Neutrophil (primary cell): ENCODE measurements at regions not wholly inside any gene's neighbourhood (a gene's known extent, or its start where the extent isn't known, plus 50 kb on each side); places are given as distances from the start of the nearest gene placed in this dataset.

Source experiments
- H3K27ac ChIP-seq: fragments of 200-600 bp; sonication (generic); 2 replicates; pipeline ENCODE4 v1.5.1; 2016; ENCODE audit warnings: mild to moderate bottlenecking, moderate library complexity
- H3K27me3 ChIP-seq: fragments of 200-600 bp; sonication (generic); 2 replicates; pipeline ENCODE4 v1.6.0; 2016; ENCODE audit warnings: mild to moderate bottlenecking
- H3K36me3 ChIP-seq: fragments of 200-600 bp; sonication (generic); 2 replicates; pipeline ENCODE4 v1.5.1; 2017
- H3K4me1 ChIP-seq, 2 experiments: fragments of 200-600 bp in 1 of 2; sonication (generic) in 1 of 2; 1 replicate in 1 of 2; 2 replicates in 1 of 2; pipeline versions ENCODE4 v1.5.1 to v1.6.1; 2013 to 2016; ENCODE audit warnings: low read depth in 1 of 2, low read length in 1 of 2, mild to moderate bottlenecking in 1 of 2, moderate library complexity in 1 of 2; ENCODE audit not compliant: control insufficient read depth in 1 of 2, insufficient read depth in 1 of 2
- H3K4me3 ChIP-seq, 2 experiments: fragments of 200-600 bp in 1 of 2; sonication (generic) in 1 of 2; 1 replicate in 1 of 2; 2 replicates in 1 of 2; pipeline ENCODE4 v1.5.1; 2013 to 2016; ENCODE audit warnings: low read depth in 1 of 2, low read length in 1 of 2, mild to moderate bottlenecking in 1 of 2, moderate library complexity in 1 of 2
- H3K9me3 ChIP-seq: fragments of 200-600 bp; sonication (generic); 2 replicates; pipeline ENCODE4 v1.5.1; 2016
- TF ChIP-seq, protein P1 (sequence below): fragments of 200-600 bp; sonication (generic); IDR thresholded peaks from 2 replicates; pipeline ENCODE4 v1.5.1; 2016; ENCODE audit warnings: antibody characterized with exemption

DNA sequence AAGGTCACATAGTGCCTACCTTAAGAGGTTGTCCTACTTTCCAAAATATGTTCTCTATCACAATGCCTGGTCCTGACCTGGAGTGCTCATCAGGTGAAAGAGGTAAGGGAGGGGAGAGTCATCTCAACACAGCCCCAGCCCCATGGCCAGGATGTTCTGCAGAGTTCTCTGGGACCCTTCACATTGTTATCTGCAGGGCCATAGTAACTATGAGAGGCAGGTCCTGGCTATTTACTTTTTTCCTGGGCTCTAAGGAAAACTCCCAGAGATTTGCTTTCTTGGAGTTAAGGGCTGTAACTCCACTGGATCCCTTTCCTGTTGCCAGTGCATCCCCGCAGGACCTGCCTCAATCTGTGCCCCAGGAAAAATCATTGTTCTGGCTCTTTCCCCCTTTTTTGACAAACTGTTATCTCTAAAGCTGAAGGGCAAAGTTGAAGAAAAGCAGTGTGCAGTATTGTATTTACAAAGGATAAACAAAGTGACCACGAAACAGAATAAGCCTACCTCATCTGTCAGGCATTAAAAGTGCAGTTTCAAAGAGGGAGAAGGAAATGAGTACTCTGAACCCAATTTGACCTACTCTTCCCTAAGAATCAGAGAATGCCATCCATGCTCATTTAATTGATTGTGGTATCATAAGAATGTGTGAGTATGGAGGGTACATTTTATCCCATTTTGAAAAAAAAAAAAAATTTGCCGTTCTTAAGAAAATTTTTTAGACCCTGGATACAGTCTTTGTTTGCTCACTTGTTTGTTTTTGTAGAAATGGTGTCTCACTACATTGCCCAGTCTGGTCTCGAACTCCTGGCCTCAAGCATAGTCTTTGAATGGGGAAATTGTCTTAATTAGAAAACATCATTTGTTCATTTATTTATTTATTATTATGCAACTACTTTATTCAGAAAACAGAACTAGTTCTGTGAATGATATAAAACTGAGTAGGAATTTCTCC is 149.6 kb downstream of the RHOU start:
- H3K27ac ChIP-seq, result no peak overlapping the region
- no peaks in the 10 kb centered on the region for H3K4me1 ChIP-seq
- H3K27me3 ChIP-seq, result no peaks in the 10 kb centered on the region
- H3K36me3 ChIP-seq, result no peaks in the 10 kb centered on the region
- TF ChIP-seq, protein P1, sequence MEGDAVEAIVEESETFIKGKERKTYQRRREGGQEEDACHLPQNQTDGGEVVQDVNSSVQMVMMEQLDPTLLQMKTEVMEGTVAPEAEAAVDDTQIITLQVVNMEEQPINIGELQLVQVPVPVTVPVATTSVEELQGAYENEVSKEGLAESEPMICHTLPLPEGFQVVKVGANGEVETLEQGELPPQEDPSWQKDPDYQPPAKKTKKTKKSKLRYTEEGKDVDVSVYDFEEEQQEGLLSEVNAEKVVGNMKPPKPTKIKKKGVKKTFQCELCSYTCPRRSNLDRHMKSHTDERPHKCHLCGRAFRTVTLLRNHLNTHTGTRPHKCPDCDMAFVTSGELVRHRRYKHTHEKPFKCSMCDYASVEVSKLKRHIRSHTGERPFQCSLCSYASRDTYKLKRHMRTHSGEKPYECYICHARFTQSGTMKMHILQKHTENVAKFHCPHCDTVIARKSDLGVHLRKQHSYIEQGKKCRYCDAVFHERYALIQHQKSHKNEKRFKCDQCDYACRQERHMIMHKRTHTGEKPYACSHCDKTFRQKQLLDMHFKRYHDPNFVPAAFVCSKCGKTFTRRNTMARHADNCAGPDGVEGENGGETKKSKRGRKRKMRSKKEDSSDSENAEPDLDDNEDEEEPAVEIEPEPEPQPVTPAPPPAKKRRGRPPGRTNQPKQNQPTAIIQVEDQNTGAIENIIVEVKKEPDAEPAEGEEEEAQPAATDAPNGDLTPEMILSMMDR, result no peak
- no peaks in the 10 kb centered on the region for H3K9me3 ChIP-seq
- H3K4me3 ChIP-seq, result no peak overlapping the region

DNA sequence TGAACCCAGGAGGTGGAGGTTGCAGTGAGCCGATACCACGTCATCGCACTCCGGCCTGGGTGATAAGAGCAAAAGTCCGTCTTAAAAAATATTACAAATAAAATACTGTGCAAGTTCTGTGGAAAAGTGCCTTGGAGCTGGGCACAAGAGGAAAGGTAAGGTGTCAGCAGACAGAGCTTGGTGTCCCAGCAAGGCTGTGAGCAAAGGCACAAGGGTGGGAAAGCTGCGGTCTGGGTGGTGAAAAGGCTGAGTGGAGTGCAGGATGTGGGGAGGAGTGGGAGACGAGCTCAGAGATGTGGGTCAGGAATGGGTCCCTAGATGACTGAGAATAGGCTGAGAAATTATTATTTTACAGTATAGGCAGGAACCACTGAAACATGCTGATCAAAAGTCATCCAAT is 150.6 kb downstream of the RHOU start:
- TF ChIP-seq, protein P1, result no peak
- Histone ChIP-seq H3K9me3 (no peaks in the 10 kb centered on the region), H3K4me1 (no peaks in the 10 kb centered on the region), H3K36me3 (no peaks in the 10 kb centered on the region), H3K27ac (no peak overlapping the region), H3K4me3 (no peak overlapping the region), H3K27me3 (no peaks in the 10 kb centered on the region)

DNA sequence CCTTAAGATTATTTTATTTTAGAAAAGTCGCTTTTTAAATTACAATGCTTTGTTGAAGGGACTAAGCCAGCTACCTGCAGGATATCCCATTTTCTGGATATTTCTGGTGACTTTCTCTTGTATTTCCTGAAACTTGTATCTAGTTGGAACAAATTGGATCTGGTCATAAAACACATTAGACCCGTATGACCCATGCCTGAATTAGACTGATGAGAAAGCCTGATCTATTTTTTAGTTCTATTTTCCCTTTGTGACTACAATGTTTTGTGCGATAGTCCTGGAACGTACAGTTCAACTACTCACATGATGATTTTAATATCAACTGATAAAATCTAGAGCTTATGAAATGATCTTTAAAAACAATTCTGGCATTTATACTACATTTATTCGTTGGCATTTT is 151.8 kb downstream of the RHOU start:
- H3K36me3 ChIP-seq, result no peaks in the 10 kb centered on the region
- H3K27me3 ChIP-seq, result no peaks in the 10 kb centered on the region
- TF ChIP-seq, protein P1, result no peak
- no peak overlapping the region for H3K4me3 ChIP-seq
- no peak overlapping the region for H3K27ac ChIP-seq
- H3K4me1 ChIP-seq, result no peaks in the 10 kb centered on the region
- no peaks in the 10 kb centered on the region for H3K9me3 ChIP-seq

DNA sequence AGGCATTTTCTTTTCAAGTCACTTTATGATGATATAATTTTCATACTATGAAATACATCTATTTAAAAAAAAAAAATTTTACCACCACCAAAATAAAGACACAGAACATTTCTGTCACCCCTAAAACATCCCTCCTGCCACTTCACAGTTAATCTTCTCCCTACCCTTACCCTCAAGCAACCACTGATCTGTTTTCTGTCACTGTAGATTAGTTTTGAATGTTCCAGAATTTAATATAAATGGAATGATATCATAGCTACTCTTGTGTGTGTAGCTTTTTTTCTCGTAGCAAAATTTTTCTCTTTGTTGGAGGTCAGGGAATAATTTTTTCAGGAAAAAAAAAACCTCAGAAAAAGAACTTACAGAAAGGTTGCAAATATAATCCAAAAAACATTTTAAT is 152.7 kb downstream of the RHOU start:
- Histone ChIP-seq H3K27me3 (no peaks in the 10 kb centered on the region), H3K36me3 (no peaks in the 10 kb centered on the region), H3K4me3 (no peak overlapping the region), H3K27ac (no peak overlapping the region), H3K9me3 (no peaks in the 10 kb centered on the region), H3K4me1 (no peaks in the 10 kb centered on the region)
- TF ChIP-seq, protein P1, result no peak

DNA sequence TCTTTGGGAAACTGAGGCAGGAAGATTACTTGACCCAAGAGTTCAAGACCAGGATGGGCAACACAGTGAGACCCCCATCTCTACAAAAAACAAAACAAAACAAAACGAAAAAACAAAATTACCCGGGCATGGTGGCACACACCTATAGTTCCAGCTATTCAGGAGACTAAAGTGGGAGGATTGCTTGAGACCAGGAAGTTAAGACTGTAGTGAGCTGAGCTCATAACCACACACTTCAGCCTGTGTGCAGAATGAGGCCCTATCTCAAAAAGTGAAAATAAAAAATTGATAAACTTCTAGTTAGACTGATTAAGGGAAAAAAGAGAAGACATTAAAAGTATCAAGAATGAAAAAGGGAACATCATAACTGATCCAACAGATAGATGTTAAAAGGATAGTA is 154.0 kb downstream of the RHOU start:
- Histone ChIP-seq H3K36me3 (no peaks in the 10 kb centered on the region), H3K4me3 (no peak overlapping the region), H3K9me3 (no peaks in the 10 kb centered on the region), H3K27me3 (no peaks in the 10 kb centered on the region), H3K27ac (no peak overlapping the region), H3K4me1 (no peaks in the 10 kb centered on the region)
- TF ChIP-seq, protein P1, result no peak
